CD4-positive, alpha-beta T cell (primary cell): ENCODE measurements at regions not wholly inside any gene's neighbourhood (a gene's known extent, or its start where the extent isn't known, plus 50 kb on each side); places are given as distances from the start of the nearest gene placed in this dataset.

Experiments used
- ATAC-seq: fragments of 200-7000 bp; cut with Tn5 transposase; one replicate; pipeline ENCODE4 v1.10.0; 2022; ENCODE audit warnings: mild to moderate bottlenecking; ENCODE audit not compliant: poor library complexity
- CTCF ChIA-PET: fragments of 350-600 bp; sonication (Branson Sonifier 250); formaldehyde crosslinking; loops from one replicate; lab custom pipeline; 2021; ENCODE audit warnings: antibody characterized with exemption, inconsistent platforms; lab: Charles Lee
- POLR2A ChIA-PET: fragments of 350-600 bp; sonication (Branson Sonifier 250); formaldehyde crosslinking; loops from one replicate; lab custom pipeline; 2021; ENCODE audit warnings: antibody characterized with exemption, inconsistent platforms; lab: Charles Lee
- DNase-seq, 14 experiments: peaks; one replicate each; pipeline ENCODE4 v3.0.0-alpha.2; 2013 to 2020; ENCODE audit warnings: mixed read lengths in 2 of 14
- H3K27ac ChIP-seq, 2 donors: one replicate each; pipeline versions ENCODE4 v1.5.1 to v1.7.0; 2013; ENCODE audit warnings: low read length in 2 of 2, low read depth in 1 of 2, mild to moderate bottlenecking in 1 of 2
- H3K27me3 ChIP-seq, 2 experiments: 1 replicate in 1 of 2; 2 replicates in 1 of 2; pipeline versions ENCODE4 v1.6.1 to v1.7.0; 2013; ENCODE audit warnings: low read length in 2 of 2, control low read depth in 1 of 2, mild to moderate bottlenecking in 1 of 2, moderate library complexity in 1 of 2; ENCODE audit not compliant: insufficient read depth in 2 of 2, control insufficient read depth in 1 of 2
- H3K36me3 ChIP-seq: one replicate; pipeline ENCODE4 v1.6.1; 2013; ENCODE audit warnings: low read length, control low read depth; ENCODE audit not compliant: insufficient read depth
- H3K4me1 ChIP-seq: one replicate; pipeline ENCODE4 v1.6.1; 2013; ENCODE audit warnings: low read length, control low read depth; ENCODE audit not compliant: insufficient read depth
- H3K4me3 ChIP-seq: one replicate; pipeline ENCODE4 v1.5.1; 2013; ENCODE audit warnings: mild to moderate bottlenecking, low read length, moderate library complexity
- H3K9me3 ChIP-seq, 2 experiments: 1 replicate in 1 of 2; 2 replicates in 1 of 2; pipeline versions ENCODE4 v1.6.1 to v1.7.0; 2013; ENCODE audit warnings: low read length in 2 of 2, mild to moderate bottlenecking in 2 of 2, control low read depth in 1 of 2, moderate library complexity in 1 of 2; ENCODE audit not compliant: control insufficient read depth in 1 of 2, insufficient read depth in 1 of 2
- H3K27ac Mint-ChIP-seq: one replicate; pipeline ENCODE4 v1.8.0; 2020; ENCODE audit warnings: mixed read lengths
- H3K27me3 Mint-ChIP-seq: one replicate; pipeline ENCODE4 v1.8.0; 2021; ENCODE audit warnings: mixed read lengths
- H3K36me3 Mint-ChIP-seq: one replicate; pipeline ENCODE4 v1.8.0; 2021; ENCODE audit warnings: low read depth, mixed read lengths
- H3K4me1 Mint-ChIP-seq: one replicate; pipeline ENCODE4 v1.8.0; 2021; ENCODE audit warnings: low read depth, mixed read lengths
- H3K4me3 Mint-ChIP-seq: one replicate; pipeline ENCODE4 v1.8.0; 2020; ENCODE audit warnings: mild to moderate bottlenecking, mixed read lengths
- H3K9me3 Mint-ChIP-seq: one replicate; pipeline ENCODE4 v1.8.0; 2020; ENCODE audit warnings: mixed read lengths
- intact Hi-C, 2 experiments: fragments of 100-400 bp; cut with DNase I in 1 of 2; cut with micrococcal nuclease in 1 of 2; formaldehyde crosslinking; loops; one replicate each; pipeline versions ENCODE4 v1.15.1 to v1.9.0; 2023 to 2025; cut with DNase I, micrococcal nuclease
- TF ChIP-seq, protein P1 (sequence below): fragments of 200-600 bp; IDR thresholded peaks from one replicate; pipeline ENCODE4 v1.8.0; 2022; ENCODE audit warnings: antibody characterized with exemption, mild to moderate bottlenecking

- H3K9me3 Mint-ChIP-seq: peaks cover 9% of the 10 kb centered on the region
- Histone ChIP-seq H3K9me3 (no peaks in the 10 kb centered on the region), H3K36me3 (no peaks in the 10 kb centered on the region), H3K4me3 (no peak overlapping the region), H3K27me3 (no peaks in the 10 kb centered on the region), H3K27ac (no peak overlapping the region), H3K4me1 (no peaks in the 10 kb centered on the region)
- no peak overlapping the region for H3K4me3 Mint-ChIP-seq
- H3K36me3 Mint-ChIP-seq: no peaks in the 10 kb centered on the region
- intact Hi-C loops: no loop called here
- ATAC-seq (no peak), DNase-seq (no peak)
- H3K27ac Mint-ChIP-seq: no peak overlapping the region
- H3K4me1 Mint-ChIP-seq: no peaks in the 10 kb centered on the region
- TF ChIP-seq, protein P1, sequence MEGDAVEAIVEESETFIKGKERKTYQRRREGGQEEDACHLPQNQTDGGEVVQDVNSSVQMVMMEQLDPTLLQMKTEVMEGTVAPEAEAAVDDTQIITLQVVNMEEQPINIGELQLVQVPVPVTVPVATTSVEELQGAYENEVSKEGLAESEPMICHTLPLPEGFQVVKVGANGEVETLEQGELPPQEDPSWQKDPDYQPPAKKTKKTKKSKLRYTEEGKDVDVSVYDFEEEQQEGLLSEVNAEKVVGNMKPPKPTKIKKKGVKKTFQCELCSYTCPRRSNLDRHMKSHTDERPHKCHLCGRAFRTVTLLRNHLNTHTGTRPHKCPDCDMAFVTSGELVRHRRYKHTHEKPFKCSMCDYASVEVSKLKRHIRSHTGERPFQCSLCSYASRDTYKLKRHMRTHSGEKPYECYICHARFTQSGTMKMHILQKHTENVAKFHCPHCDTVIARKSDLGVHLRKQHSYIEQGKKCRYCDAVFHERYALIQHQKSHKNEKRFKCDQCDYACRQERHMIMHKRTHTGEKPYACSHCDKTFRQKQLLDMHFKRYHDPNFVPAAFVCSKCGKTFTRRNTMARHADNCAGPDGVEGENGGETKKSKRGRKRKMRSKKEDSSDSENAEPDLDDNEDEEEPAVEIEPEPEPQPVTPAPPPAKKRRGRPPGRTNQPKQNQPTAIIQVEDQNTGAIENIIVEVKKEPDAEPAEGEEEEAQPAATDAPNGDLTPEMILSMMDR: no peak
- no peaks in the 10 kb centered on the region for H3K27me3 Mint-ChIP-seq
- ChIA-PET POLR2A (no interaction called here), CTCF (no interaction called here)
Measured at GRCh38 chr5:52328220-52328806, 459.4 kb upstream of the ITGA1 start.

DNA sequence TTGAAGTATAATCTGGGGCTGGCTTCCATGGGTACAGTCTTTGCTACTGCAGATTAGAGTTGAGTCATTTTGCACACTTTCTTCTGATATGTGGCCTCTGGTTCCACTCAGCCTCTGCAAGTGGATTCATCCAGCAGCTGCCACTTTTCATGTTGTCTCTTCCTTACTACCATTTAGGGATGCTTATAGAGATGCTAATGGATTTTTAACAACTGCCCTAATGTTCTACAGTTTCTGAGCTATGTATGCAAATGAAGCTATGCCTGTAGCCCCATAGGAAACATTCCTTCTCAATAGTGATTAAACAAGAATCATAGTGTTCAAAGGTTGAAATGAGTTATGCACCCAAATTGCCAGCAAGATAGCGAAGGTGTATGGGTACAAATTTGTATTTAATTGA lies 456.0 kb upstream of the ITGA1 start:
- H3K4me3 Mint-ChIP-seq: no peak overlapping the region

GRCh38 chr5:52334367-52334766 lies 453.3 kb upstream of the ITGA1 start:
- H3K36me3 ChIP-seq: no peaks in the 10 kb centered on the region
- H3K27ac Mint-ChIP-seq: no peak overlapping the region
- H3K36me3 Mint-ChIP-seq: no peaks in the 10 kb centered on the region
- TF ChIP-seq, protein P1: no peak
- H3K4me1 Mint-ChIP-seq: no peaks in the 10 kb centered on the region
- ChIA-PET CTCF (no interaction called here), POLR2A (no interaction called here)
- H3K4me3 Mint-ChIP-seq: no peak overlapping the region
- no peaks in the 10 kb centered on the region for H3K27me3 Mint-ChIP-seq
- DNase-seq (no peak), ATAC-seq (no peak)
- no peak overlapping the region for H3K27ac ChIP-seq
- no peak overlapping the region for H3K4me3 ChIP-seq
- H3K4me1 ChIP-seq: no peaks in the 10 kb centered on the region
- peaks cover 7% of the 10 kb centered on the region for H3K9me3 Mint-ChIP-seq
- H3K27me3 ChIP-seq: no peaks in the 10 kb centered on the region
- no peaks in the 10 kb centered on the region for H3K9me3 ChIP-seq
- intact Hi-C loops: no loop called here

More for the DNA sequence above, 456.0 kb upstream of the ITGA1 start:
- H3K27ac ChIP-seq: no peak overlapping the region
- no peak overlapping the region for H3K4me3 ChIP-seq
- H3K4me1 Mint-ChIP-seq: no peaks in the 10 kb centered on the region
- peaks cover 6% of the 10 kb centered on the region for H3K9me3 Mint-ChIP-seq
- no peak overlapping the region for H3K27ac Mint-ChIP-seq
- H3K36me3 ChIP-seq: no peaks in the 10 kb centered on the region
- H3K27me3 ChIP-seq: no peaks in the 10 kb centered on the region
- no peaks in the 10 kb centered on the region for H3K4me1 ChIP-seq
- no peaks in the 10 kb centered on the region for H3K36me3 Mint-ChIP-seq
- POLR2A ChIA-PET: no interaction called here
- TF ChIP-seq, protein P1: no peak
- CTCF ChIA-PET: no interaction called here
- no peak for ATAC-seq
- no peaks in the 10 kb centered on the region for H3K27me3 Mint-ChIP-seq
- intact Hi-C loops: no loop called here
- no peak for DNase-seq
- H3K9me3 ChIP-seq: no peaks in the 10 kb centered on the region
